H1 (cell line): ENCODE measurements at regions not wholly inside any gene's neighbourhood (a gene's known extent, or its start where the extent isn't known, plus 50 kb on each side); places are given as distances from the start of the nearest gene placed in this dataset.

ENCODE experiments used
- CTCF ChIA-PET: fragments of 300-600 bp; sonication (Branson Sonifier 250); formaldehyde crosslinking; loops from one replicate; lab custom pipeline; 2021; ENCODE audit not compliant: partially characterized antibody; lab: Charles Lee
- POLR2A ChIA-PET: fragments of 300-600 bp; sonication (Branson Sonifier 250); formaldehyde crosslinking; loops from one replicate; lab custom pipeline; 2021; ENCODE audit warnings: inconsistent platforms; ENCODE audit not compliant: partially characterized antibody; lab: Charles Lee
- DNase-seq, 2 experiments: peaks; one replicate each; pipeline versions ENCODE4 v3.0.0 to v3.0.0-alpha.2; 2010 to 2022; ENCODE audit warnings: low spot score in 2 of 2, low read depth in 1 of 2, mixed read lengths in 1 of 2
- FAIRE-seq: peaks from 2 replicates; lab custom pipeline; 2011; peaks lifted over from hg19 to GRCh38; lab: Jason Lieb, UNC
- H2AFZ ChIP-seq: 2 replicates; pipeline ENCODE4 v1.8.1; 2012; ENCODE audit warnings: low read length, inconsistent platforms
- H2AK5ac ChIP-seq: 2 replicates; pipeline ENCODE4 v1.6.1; 2013; ENCODE audit warnings: low read depth, low read length
- H2BK120ac ChIP-seq: replicated peaks from 2 replicates; pipeline ENCODE3; 2013; ENCODE audit warnings: low read depth, low read length, inconsistent platforms
- H2BK12ac ChIP-seq: 2 replicates; pipeline ENCODE4 v1.6.1; 2013; ENCODE audit warnings: low read depth, low read length
- H2BK15ac ChIP-seq: 2 replicates; pipeline ENCODE4 v1.6.1; 2013; ENCODE audit warnings: low read length
- H2BK20ac ChIP-seq: 2 replicates; pipeline ENCODE4 v1.6.1; 2013; ENCODE audit warnings: low read length
- H2BK5ac ChIP-seq: 2 replicates; pipeline ENCODE4 v1.6.1; 2013; ENCODE audit warnings: low read depth, low read length
- H3K14ac ChIP-seq: 2 replicates; pipeline ENCODE4 v1.6.1; 2013; ENCODE audit warnings: inconsistent platforms; ENCODE audit not compliant: insufficient read length
- H3K18ac ChIP-seq: 2 replicates; pipeline ENCODE4 v1.6.1; 2013; ENCODE audit warnings: low read length; ENCODE audit errors: extremely low read depth
- H3K23ac ChIP-seq: 2 replicates; pipeline ENCODE4 v1.6.1; 2013; ENCODE audit warnings: inconsistent platforms; ENCODE audit not compliant: insufficient read length
- H3K23me2 ChIP-seq: 2 replicates; pipeline ENCODE4 v1.6.1; 2013; ENCODE audit warnings: low read depth, low read length
- H3K27ac ChIP-seq: 2 replicates; pipeline ENCODE4 v1.6.1; 2011; ENCODE audit warnings: low read depth, low read length, inconsistent platforms
- H3K27me3 ChIP-seq, 4 experiments: replicated peaks in 1 of 4; 1 replicate in 1 of 4; 2 replicates in 3 of 4; pipeline versions ENCODE4 v1.6.1 to v1.8.1; 2011 to 2013; ENCODE audit warnings: low read length in 3 of 4, mild to moderate bottlenecking in 3 of 4, inconsistent platforms in 2 of 4, mixed read lengths in 2 of 4, moderate library complexity in 1 of 4; ENCODE audit not compliant: control insufficient read depth in 3 of 4, insufficient read depth in 3 of 4; ENCODE audit errors: extremely low read depth in 1 of 4
- H3K36me3 ChIP-seq, 4 experiments: 2 replicates each; pipeline versions ENCODE4 v1.6.1 to v1.8.1; 2011 to 2013; ENCODE audit warnings: mild to moderate bottlenecking in 4 of 4, low read length in 3 of 4, moderate library complexity in 2 of 4, control low read depth in 1 of 4, inconsistent platforms in 1 of 4; ENCODE audit not compliant: insufficient read depth in 4 of 4, control insufficient read depth in 2 of 4
- H3K4ac ChIP-seq: replicated peaks from 2 replicates; pipeline ENCODE3; 2013; ENCODE audit warnings: low read length, low read depth, mixed read lengths, inconsistent platforms; ENCODE audit not compliant: insufficient read length
- H3K4me1 ChIP-seq, 4 experiments: replicated peaks in 1 of 4; 1 replicate in 1 of 4; 2 replicates in 3 of 4; pipeline versions ENCODE4 v1.6.1 to v1.8.1; 2011 to 2013; ENCODE audit warnings: low read length in 3 of 4, inconsistent platforms in 2 of 4, mixed read lengths in 1 of 4; ENCODE audit not compliant: insufficient read depth in 4 of 4, control insufficient read depth in 3 of 4
- H3K4me2 ChIP-seq, 2 experiments: 2 replicates each; pipeline versions ENCODE4 v1.6.1 to v1.8.1; 2011 to 2013; ENCODE audit warnings: low read depth in 2 of 2, low read length in 2 of 2, control low read depth in 1 of 2, inconsistent platforms in 1 of 2, mild to moderate bottlenecking in 1 of 2; ENCODE audit not compliant: insufficient read depth in 1 of 2
- H3K4me3 ChIP-seq, 4 experiments: fragments of 200-600, 300-600 bp in 1 of 4; sonication (generic), shearing (Covaris generic), sonication (Bioruptor Twin) in 1 of 4; 2 replicates each; pipeline versions ENCODE4 v1.5.1 to v1.8.1; 2011 to 2016; ENCODE audit warnings: low read length in 4 of 4, low read depth in 3 of 4, control low read depth in 2 of 4, inconsistent platforms in 2 of 4, mild to moderate bottlenecking in 2 of 4, mixed read lengths in 1 of 4, moderate library complexity in 1 of 4; ENCODE audit not compliant: insufficient read depth in 2 of 4; ENCODE audit errors: extremely low read depth in 1 of 4
- H3K56ac ChIP-seq: replicated peaks from 2 replicates; pipeline ENCODE3; 2013; ENCODE audit warnings: low read depth, mild to moderate bottlenecking, mixed read lengths, low read length, inconsistent platforms; ENCODE audit not compliant: insufficient read length
- H3K79me1 ChIP-seq: 2 replicates; pipeline ENCODE4 v1.6.1; 2013; ENCODE audit warnings: low read depth, low read length, control low read depth
- H3K79me2 ChIP-seq, 2 experiments: 2 replicates each; pipeline versions ENCODE4 v1.6.1 to v1.8.1; 2012 to 2013; ENCODE audit warnings: low read length in 2 of 2, mild to moderate bottlenecking in 2 of 2, inconsistent platforms in 1 of 2; ENCODE audit not compliant: insufficient read depth in 2 of 2, control insufficient read depth in 1 of 2
- H3K9ac ChIP-seq, 4 experiments: replicated peaks in 1 of 4; 1 replicate in 1 of 4; 2 replicates in 3 of 4; pipeline versions ENCODE4 v1.6.1 to v1.8.1; 2011 to 2013; ENCODE audit warnings: low read depth in 3 of 4, low read length in 3 of 4, control low read depth in 2 of 4, mild to moderate bottlenecking in 2 of 4, moderate library complexity in 2 of 4, inconsistent platforms in 1 of 4; ENCODE audit errors: extremely low read depth in 1 of 4
- H3K9me3 ChIP-seq, 2 experiments: 2 replicates each; pipeline versions ENCODE4 v1.6.1 to v1.8.1; 2012 to 2013; ENCODE audit warnings: mild to moderate bottlenecking in 2 of 2, moderate library complexity in 2 of 2, control low read depth in 1 of 2, inconsistent platforms in 1 of 2, low read depth in 1 of 2, low read length in 1 of 2, mixed read lengths in 1 of 2; ENCODE audit not compliant: insufficient read depth in 2 of 2
- H4K20me1 ChIP-seq, 2 experiments: replicated peaks in 1 of 2; 2 replicates each; pipeline versions ENCODE3 to v1.8.1; 2011 to 2013; ENCODE audit warnings: inconsistent platforms in 2 of 2, low read length in 2 of 2, mild to moderate bottlenecking in 1 of 2; ENCODE audit not compliant: insufficient read depth in 2 of 2, control insufficient read depth in 1 of 2
- H4K5ac ChIP-seq: 2 replicates; pipeline ENCODE4 v1.6.1; 2013; ENCODE audit warnings: low read length, low read depth, mixed read lengths, inconsistent platforms; ENCODE audit not compliant: insufficient read length
- H4K8ac ChIP-seq: 2 replicates; pipeline ENCODE4 v1.8.0; 2013; ENCODE audit warnings: mild to moderate bottlenecking, moderate library complexity, low read length, inconsistent platforms; ENCODE audit not compliant: insufficient read depth; ENCODE audit errors: extremely low read depth
- H4K91ac ChIP-seq: replicated peaks from 2 replicates; pipeline ENCODE3; 2013; ENCODE audit warnings: low read length, mixed read lengths, inconsistent platforms; ENCODE audit not compliant: insufficient read length
- BCL11A ChIP-seq, 2 experiments: IDR thresholded peaks; one replicate each; pipeline ENCODE4 v1.6.1; 2011; ENCODE audit warnings: low read depth in 2 of 2, low read length in 2 of 2, mild to moderate bottlenecking in 2 of 2
- EGR1 ChIP-seq: IDR thresholded peaks from 2 replicates; pipeline ENCODE4 v1.6.1; 2011; ENCODE audit warnings: low read depth, low read length, borderline replicate concordance
- EP300 ChIP-seq, 2 experiments: IDR thresholded peaks; 1 replicate in 1 of 2; 2 replicates in 1 of 2; pipeline ENCODE4 v1.6.1; 2011 to 2012; ENCODE audit warnings: low read depth in 2 of 2, low read length in 2 of 2, mild to moderate bottlenecking in 2 of 2, borderline replicate concordance in 1 of 2, inconsistent platforms in 1 of 2, moderate library complexity in 1 of 2
- GTF2F1 ChIP-seq: IDR thresholded peaks from 2 replicates; pipeline ENCODE4 v1.6.1; 2012; ENCODE audit warnings: low read depth, low read length, improper control_type of control experiment, borderline replicate concordance
- KDM1A ChIP-seq: fragments of 200-600, 300-600 bp; sonication (generic); IDR thresholded peaks from 2 replicates; pipeline ENCODE4 v1.7.1; 2016; ENCODE audit warnings: mild to moderate bottlenecking, low read length, borderline replicate concordance
- MAFK ChIP-seq: IDR thresholded peaks from 2 replicates; pipeline ENCODE4 v1.6.1; 2012; ENCODE audit warnings: low read depth, mild to moderate bottlenecking, improper control_type of control experiment, low read length
- SUZ12 ChIP-seq: fragments of 200-600 bp; sonication (generic); IDR thresholded peaks from 2 replicates; pipeline ENCODE4 v1.6.1; 2012; ENCODE audit warnings: mild to moderate bottlenecking, inconsistent platforms, low read length, moderate library complexity, mixed read lengths
- TCF12 ChIP-seq: IDR thresholded peaks from 2 replicates; pipeline ENCODE4 v1.6.1; 2011; ENCODE audit warnings: low read depth, mild to moderate bottlenecking, low read length
- TEAD4 ChIP-seq: IDR thresholded peaks from 2 replicates; pipeline ENCODE4 v1.6.1; 2012; ENCODE audit warnings: low read depth, low read length, inconsistent platforms, mixed read lengths
- WGBS, 2 experiments: shearing (Covaris generic) in 1 of 2; methylation state at CpG; one replicate each; pipeline versions ENCODE4 v1.1.6 to v1.1.7; 2013 to 2015; ENCODE audit warnings: low lambda C conversion rate in 2 of 2, mixed read lengths in 2 of 2, inconsistent platforms in 1 of 2, low coverage in 1 of 2, missing lambda C conversion rate in 1 of 2; ENCODE audit not compliant: insufficient replicate concordance in 2 of 2, insufficient coverage in 1 of 2, insufficient read length in 1 of 2; ENCODE audit errors: extremely low coverage in 1 of 2, missing lambda C conversion rate in 1 of 2; 5-methylcytosine and 5-hydroxymethylcytosine counted together
- TF ChIP-seq, protein P1 (sequence below): IDR thresholded peaks from 2 replicates; pipeline ENCODE4 v1.6.1; 2011; ENCODE audit warnings: low read depth, mild to moderate bottlenecking, low read length; ENCODE audit not compliant: insufficient read depth
- TF ChIP-seq, protein P2 (sequence below): IDR thresholded peaks from 2 replicates; pipeline ENCODE4 v1.6.1; 2012; ENCODE audit warnings: low read length, inconsistent platforms

DNA sequence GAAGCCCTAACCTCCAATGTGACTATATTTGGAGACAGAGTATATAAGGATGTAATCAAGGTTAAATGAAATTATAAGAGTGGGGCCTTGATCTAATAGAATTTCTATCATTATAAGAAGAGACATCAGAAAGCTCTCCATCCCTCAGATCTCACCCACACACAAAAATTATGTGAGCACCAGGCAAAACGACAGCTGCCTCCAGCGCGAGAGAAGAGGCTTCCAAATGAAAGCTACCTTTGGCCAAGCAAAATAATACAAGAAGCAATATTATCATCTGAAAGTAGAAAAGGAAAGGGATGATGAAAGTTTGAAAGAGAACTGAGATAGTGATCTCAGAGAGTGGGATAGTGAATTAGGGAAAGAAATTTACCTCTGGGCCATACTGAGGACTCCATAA, 1192.5 kb downstream of the NXPH1 start (continued):
- TF ChIP-seq MAFK = no peak

DNA sequence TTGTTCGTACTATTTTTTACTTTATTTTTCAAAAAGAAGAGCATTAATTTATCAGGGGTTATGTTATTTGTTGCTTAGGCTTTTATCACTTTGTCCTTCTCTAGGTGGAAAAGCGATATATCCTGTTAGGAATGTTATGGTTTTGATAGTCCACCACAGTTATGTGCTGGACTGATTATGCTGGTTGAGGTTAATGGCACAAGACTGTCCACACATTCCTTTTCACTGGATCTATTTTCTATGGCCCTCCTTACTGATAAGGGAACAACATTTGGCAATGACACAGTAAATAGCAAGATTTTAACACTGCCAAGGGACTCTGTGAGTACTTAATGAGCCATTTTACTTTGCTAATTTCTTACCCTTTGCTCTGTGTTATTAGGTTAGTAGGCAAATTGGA, 1212.3 kb downstream of the NXPH1 start:
- no peak overlapping the region for H4K8ac ChIP-seq
- H3K9me3 ChIP-seq = no peaks in the 10 kb centered on the region
- H3K27me3 ChIP-seq = no peaks in the 10 kb centered on the region
- H2BK5ac ChIP-seq = no peak overlapping the region
- H2BK120ac ChIP-seq = no peak overlapping the region
- ChIA-PET CTCF (no interaction called here), POLR2A (no interaction called here)
- H3K4me3 ChIP-seq = no peak overlapping the region
- DNase-seq (no peak), FAIRE-seq (no peak)
- no peak overlapping the region for H3K27ac ChIP-seq
- no peaks in the 10 kb centered on the region for H3K4me1 ChIP-seq
- H2AK5ac ChIP-seq = no peak overlapping the region
- H3K18ac ChIP-seq = no peak overlapping the region
- no peak overlapping the region for H2AFZ ChIP-seq
- no peak overlapping the region for H4K91ac ChIP-seq
- no peak overlapping the region for H3K23ac ChIP-seq
- WGBS, 2 experiments = 93% methylated on average over 2 of the region's 2 CpGs; no CpG with 5 or more reads in 1 of the 2 experiments
- H3K79me1 ChIP-seq = no peaks in the 10 kb centered on the region
- no peak overlapping the region for H4K5ac ChIP-seq
- H2BK20ac ChIP-seq = no peak overlapping the region
- no peak overlapping the region for H3K9ac ChIP-seq
- no peak overlapping the region for H3K56ac ChIP-seq
- no peak overlapping the region for H2BK15ac ChIP-seq
- no peaks in the 10 kb centered on the region for H3K36me3 ChIP-seq
- H2BK12ac ChIP-seq = no peak overlapping the region
- H3K4ac ChIP-seq = no peak overlapping the region
- H4K20me1 ChIP-seq = no peaks in the 10 kb centered on the region
- H3K4me2 ChIP-seq = no peak overlapping the region
- no peaks in the 10 kb centered on the region for H3K23me2 ChIP-seq
- H3K79me2 ChIP-seq = no peaks in the 10 kb centered on the region
- H3K14ac ChIP-seq = no peak overlapping the region
- TF ChIP-seq GTF2F1 = no peak
- TF ChIP-seq, protein P1, sequence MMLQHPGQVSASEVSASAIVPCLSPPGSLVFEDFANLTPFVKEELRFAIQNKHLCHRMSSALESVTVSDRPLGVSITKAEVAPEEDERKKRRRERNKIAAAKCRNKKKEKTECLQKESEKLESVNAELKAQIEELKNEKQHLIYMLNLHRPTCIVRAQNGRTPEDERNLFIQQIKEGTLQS = no peak
- no peak for TF ChIP-seq EP300 (IDR thresholded peaks at IDR 0.05; ENCODE audit: borderline replicate concordance in 1 of 2, low read depth in 2 of 2, low read length in 2 of 2)
- no peak for TF ChIP-seq EGR1
- no peak for TF ChIP-seq BCL11A (IDR thresholded peaks at IDR 0.05; ENCODE audit: low read depth in 2 of 2, low read length in 2 of 2)
- TF ChIP-seq, protein P2, sequence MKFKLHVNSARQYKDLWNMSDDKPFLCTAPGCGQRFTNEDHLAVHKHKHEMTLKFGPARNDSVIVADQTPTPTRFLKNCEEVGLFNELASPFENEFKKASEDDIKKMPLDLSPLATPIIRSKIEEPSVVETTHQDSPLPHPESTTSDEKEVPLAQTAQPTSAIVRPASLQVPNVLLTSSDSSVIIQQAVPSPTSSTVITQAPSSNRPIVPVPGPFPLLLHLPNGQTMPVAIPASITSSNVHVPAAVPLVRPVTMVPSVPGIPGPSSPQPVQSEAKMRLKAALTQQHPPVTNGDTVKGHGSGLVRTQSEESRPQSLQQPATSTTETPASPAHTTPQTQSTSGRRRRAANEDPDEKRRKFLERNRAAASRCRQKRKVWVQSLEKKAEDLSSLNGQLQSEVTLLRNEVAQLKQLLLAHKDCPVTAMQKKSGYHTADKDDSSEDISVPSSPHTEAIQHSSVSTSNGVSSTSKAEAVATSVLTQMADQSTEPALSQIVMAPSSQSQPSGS = no peak
- TF ChIP-seq KDM1A = no peak
- TF ChIP-seq TEAD4 = no peak
- TF ChIP-seq SUZ12 = no peak
- no peak for TF ChIP-seq TCF12
